ENCODE measurements at regions not wholly inside any gene's neighbourhood (a gene's known extent, or its start where the extent isn't known, plus 50 kb on each side); places are given as distances from the start of the nearest gene placed in this dataset.
A peak's percentile ranks its signal among the peaks of the same experiment; 100 is the strongest.

DNA sequence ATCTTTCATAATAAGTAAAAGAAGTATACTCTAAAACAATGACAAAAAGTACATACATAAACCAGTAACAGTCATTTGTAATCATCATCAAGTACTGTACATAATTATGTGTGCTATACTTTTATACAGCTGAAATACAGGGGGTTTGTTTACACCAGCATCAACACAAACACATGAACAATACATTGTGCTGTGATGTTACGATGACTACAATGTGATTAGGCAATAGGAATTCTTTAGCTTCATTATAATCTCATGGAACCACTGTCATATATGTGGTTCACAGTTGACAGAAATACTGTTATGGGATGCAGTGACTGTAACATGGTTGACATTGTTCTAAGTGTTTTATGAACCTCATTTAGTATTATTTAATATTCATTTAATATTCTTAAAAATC, 914.4 kb upstream of the TENM4 start:
- no peaks in the 10 kb centered on the region for H3K79me2 ChIP-seq (ENCODE audit: control insufficient read depth, insufficient read depth, low read length)
- no peaks in the 10 kb centered on the region for H3K4me1 ChIP-seq (ENCODE audit: control insufficient read depth, insufficient read depth, low read length)
- H3K27me3 ChIP-seq (replicated peaks in 1 of 2; ENCODE audit: control insufficient read depth in 2 of 2, insufficient read depth in 2 of 2, low read length in 1 of 2): no peaks in the 10 kb centered on the region
- ChIA-PET RAD21 (ENCODE audit: unreplicated experiment) (interaction anchor here (0.6 to 0.8 kb wide), 2 partner anchors 34 to 181 kb away, joined by 3 read pairs; no protein-coding TSS in a partner anchor), POLR2A (no interaction called here), CTCF (no interaction called here), SMC1A (ENCODE audit: uncharacterized antibody, unreplicated experiment) (interaction anchor here (0.6 kb wide), 1 partner anchor 175 kb away, joined by 3 read pairs; no protein-coding TSS in a partner anchor)
- TF ChIP-seq CREB1 (IDR thresholded peaks at IDR 0.05; ENCODE audit: low read depth) (no peak), CBX5 (IDR thresholded peaks at IDR 0.05; ENCODE audit: low read depth) (no peak), STAT3 (IDR thresholded peaks at IDR 0.05; ENCODE audit: low read depth, low read length) (no peak)
- intact Hi-C loops (cut with micrococcal nuclease; ENCODE audit: unreplicated experiment) (no loop called here), in situ Hi-C loops (cut with MboI) (no loop called here)
- no TSS peak for BruUV-seq (replicated peaks)
- no peak for ATAC-seq
- DNase-seq (ENCODE audit: low read depth, low spot score): no peak
- no peaks in the 10 kb centered on the region for H3K9me3 ChIP-seq (replicated peaks; ENCODE audit: control insufficient read depth, insufficient read depth, low read length)
- no peak overlapping the region for H2AFZ ChIP-seq (ENCODE audit: control insufficient read depth, low read depth, low read length)
- FAIRE-seq: peak; percentile 23
- no peak overlapping the region for H3K4me2 ChIP-seq (ENCODE audit: control insufficient read depth, insufficient read depth)
- no peak overlapping the region for H3K9ac ChIP-seq (ENCODE audit: control insufficient read depth, insufficient read depth, low read length)
- no peaks in the 10 kb centered on the region for H4K20me1 ChIP-seq (ENCODE audit: control insufficient read depth, insufficient read depth)
- no peak overlapping the region for H3K27ac ChIP-seq (ENCODE audit: control insufficient read depth, insufficient read depth)
- no peak overlapping the region for H3K4me3 ChIP-seq
- WGBS (ENCODE audit: insufficient coverage, insufficient replicate concordance, low lambda C conversion rate, missing lambda C conversion rate): 0% methylated on average over 1 of the region's 1 CpG
- H3K36me3 ChIP-seq (ENCODE audit: control insufficient read depth in 2 of 2, insufficient read depth in 2 of 2, low read length in 1 of 2): no peaks in the 10 kb centered on the region

GRCh38 chr11:80350541-80350940, 909.7 kb upstream of the TENM4 start:
- no peaks in the 10 kb centered on the region for H3K9me3 ChIP-seq (replicated peaks; ENCODE audit: control insufficient read depth, insufficient read depth, low read length)
- H3K27me3 ChIP-seq (replicated peaks in 1 of 2; ENCODE audit: control insufficient read depth in 2 of 2, insufficient read depth in 2 of 2, low read length in 1 of 2): no peaks in the 10 kb centered on the region
- H3K79me2 ChIP-seq (ENCODE audit: control insufficient read depth, insufficient read depth, low read length): no peaks in the 10 kb centered on the region
- ChIA-PET CTCF (interaction anchor here (1.0 kb wide), 1 partner anchor 18 kb away, joined by 3 read pairs; no protein-coding TSS in a partner anchor), SMC1A (ENCODE audit: uncharacterized antibody, unreplicated experiment) (no interaction called here), POLR2A (no interaction called here), RAD21 (ENCODE audit: unreplicated experiment) (interaction anchor here (0.9 kb wide), 1 partner anchor 15 kb away, joined by 3 read pairs; no protein-coding TSS in a partner anchor)
- in situ Hi-C loops (cut with MboI): no loop called here
- intact Hi-C loops (cut with micrococcal nuclease; ENCODE audit: unreplicated experiment): no loop called here
- no peaks in the 10 kb centered on the region for H4K20me1 ChIP-seq (ENCODE audit: control insufficient read depth, insufficient read depth)
- no peak overlapping the region for H2AFZ ChIP-seq (ENCODE audit: control insufficient read depth, low read depth, low read length)
- FAIRE-seq: peak; percentile 18
- DNase-seq (ENCODE audit: low read depth, low spot score): no peak
- H3K9ac ChIP-seq (ENCODE audit: control insufficient read depth, insufficient read depth, low read length): no peak overlapping the region
- H3K27ac ChIP-seq (ENCODE audit: control insufficient read depth, insufficient read depth): no peak overlapping the region
- no TSS peak for BruUV-seq (replicated peaks)
- no peak for ATAC-seq
- 22% methylated on average over 3 of the region's 3 CpGs for WGBS (ENCODE audit: insufficient coverage, insufficient replicate concordance, low lambda C conversion rate, missing lambda C conversion rate)
- no peak overlapping the region for H3K4me3 ChIP-seq
- H3K4me1 ChIP-seq (ENCODE audit: control insufficient read depth, insufficient read depth, low read length): no peaks in the 10 kb centered on the region
- no peak overlapping the region for H3K4me2 ChIP-seq (ENCODE audit: control insufficient read depth, insufficient read depth)
- H3K36me3 ChIP-seq (ENCODE audit: control insufficient read depth in 2 of 2, insufficient read depth in 2 of 2, low read length in 1 of 2): no peaks in the 10 kb centered on the region
- TF ChIP-seq RUNX3 (IDR thresholded peaks at IDR 0.05; ENCODE audit: low read length) (no peak), EGR1 (IDR thresholded peaks at IDR 0.05; ENCODE audit: borderline replicate concordance in 1 of 2, low read depth in 2 of 2, low read length in 2 of 2) (no peak), ZNF217 (IDR thresholded peaks at IDR 0.05) (no peak), MTA3 (IDR thresholded peaks at IDR 0.05; ENCODE audit: borderline replicate concordance, low read length) (no peak), IRF4 (IDR thresholded peaks at IDR 0.05; ENCODE audit: low read depth, low read length) (no peak), TCF12 (IDR thresholded peaks at IDR 0.05; ENCODE audit: low read depth, low read length) (no peak), HDGF (IDR thresholded peaks at IDR 0.05) (no peak), CBX5 (IDR thresholded peaks at IDR 0.05; ENCODE audit: low read depth) (no peak), RELA (IDR thresholded peaks at IDR 0.05; ENCODE audit: borderline replicate concordance, partially characterized antibody) (no peak), ZNF274 (IDR thresholded peaks at IDR 0.05; ENCODE audit: insufficient read depth, insufficient read length) (no peak), ETV6 (conservative IDR thresholded peaks at IDR 0.05 in 1 of 2, IDR thresholded peaks at IDR 0.05 in 1 of 2; ENCODE audit: borderline replicate concordance in 1 of 2, low read depth in 1 of 2) (no peak), PBX3 (IDR thresholded peaks at IDR 0.05; ENCODE audit: insufficient replicate concordance, low read depth, low read length) (no peak)
- TF ChIP-seq, protein P1, sequence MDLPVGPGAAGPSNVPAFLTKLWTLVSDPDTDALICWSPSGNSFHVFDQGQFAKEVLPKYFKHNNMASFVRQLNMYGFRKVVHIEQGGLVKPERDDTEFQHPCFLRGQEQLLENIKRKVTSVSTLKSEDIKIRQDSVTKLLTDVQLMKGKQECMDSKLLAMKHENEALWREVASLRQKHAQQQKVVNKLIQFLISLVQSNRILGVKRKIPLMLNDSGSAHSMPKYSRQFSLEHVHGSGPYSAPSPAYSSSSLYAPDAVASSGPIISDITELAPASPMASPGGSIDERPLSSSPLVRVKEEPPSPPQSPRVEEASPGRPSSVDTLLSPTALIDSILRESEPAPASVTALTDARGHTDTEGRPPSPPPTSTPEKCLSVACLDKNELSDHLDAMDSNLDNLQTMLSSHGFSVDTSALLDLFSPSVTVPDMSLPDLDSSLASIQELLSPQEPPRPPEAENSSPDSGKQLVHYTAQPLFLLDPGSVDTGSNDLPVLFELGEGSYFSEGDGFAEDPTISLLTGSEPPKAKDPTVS (IDR thresholded peaks at IDR 0.05; ENCODE audit: low read depth, low read length): no peak
- TF ChIP-seq, protein P2, sequence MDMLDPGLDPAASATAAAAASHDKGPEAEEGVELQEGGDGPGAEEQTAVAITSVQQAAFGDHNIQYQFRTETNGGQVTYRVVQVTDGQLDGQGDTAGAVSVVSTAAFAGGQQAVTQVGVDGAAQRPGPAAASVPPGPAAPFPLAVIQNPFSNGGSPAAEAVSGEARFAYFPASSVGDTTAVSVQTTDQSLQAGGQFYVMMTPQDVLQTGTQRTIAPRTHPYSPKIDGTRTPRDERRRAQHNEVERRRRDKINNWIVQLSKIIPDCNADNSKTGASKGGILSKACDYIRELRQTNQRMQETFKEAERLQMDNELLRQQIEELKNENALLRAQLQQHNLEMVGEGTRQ (IDR thresholded peaks at IDR 0.05; ENCODE audit: borderline replicate concordance, low read depth, low read length): no peak
